OCI-LY7 (cell line): ENCODE measurements at regions not wholly inside any gene's neighbourhood (a gene's known extent, or its start where the extent isn't known, plus 50 kb on each side); places are given as distances from the start of the nearest gene placed in this dataset.

Source experiments
- EZH2phosphoT487 ChIP-seq: fragments of 200-600 bp; sonication (generic); IDR thresholded peaks from 2 replicates; pipeline ENCODE4 v1.6.1; 2018; ENCODE audit warnings: low read depth, borderline replicate concordance, mild to moderate bottlenecking, mixed run types, antibody characterized with exemption, low read length, moderate library complexity, mixed read lengths
- TF ChIP-seq, protein P1 (sequence below): fragments of 200-600 bp; sonication (generic); conservative IDR thresholded peaks from 2 replicates; pipeline ENCODE4 v1.5.1; 2014; ENCODE audit warnings: mild to moderate bottlenecking, antibody characterized with exemption, low read length, moderate library complexity, mixed read lengths

- TF ChIP-seq, protein P1, sequence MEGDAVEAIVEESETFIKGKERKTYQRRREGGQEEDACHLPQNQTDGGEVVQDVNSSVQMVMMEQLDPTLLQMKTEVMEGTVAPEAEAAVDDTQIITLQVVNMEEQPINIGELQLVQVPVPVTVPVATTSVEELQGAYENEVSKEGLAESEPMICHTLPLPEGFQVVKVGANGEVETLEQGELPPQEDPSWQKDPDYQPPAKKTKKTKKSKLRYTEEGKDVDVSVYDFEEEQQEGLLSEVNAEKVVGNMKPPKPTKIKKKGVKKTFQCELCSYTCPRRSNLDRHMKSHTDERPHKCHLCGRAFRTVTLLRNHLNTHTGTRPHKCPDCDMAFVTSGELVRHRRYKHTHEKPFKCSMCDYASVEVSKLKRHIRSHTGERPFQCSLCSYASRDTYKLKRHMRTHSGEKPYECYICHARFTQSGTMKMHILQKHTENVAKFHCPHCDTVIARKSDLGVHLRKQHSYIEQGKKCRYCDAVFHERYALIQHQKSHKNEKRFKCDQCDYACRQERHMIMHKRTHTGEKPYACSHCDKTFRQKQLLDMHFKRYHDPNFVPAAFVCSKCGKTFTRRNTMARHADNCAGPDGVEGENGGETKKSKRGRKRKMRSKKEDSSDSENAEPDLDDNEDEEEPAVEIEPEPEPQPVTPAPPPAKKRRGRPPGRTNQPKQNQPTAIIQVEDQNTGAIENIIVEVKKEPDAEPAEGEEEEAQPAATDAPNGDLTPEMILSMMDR, result no peak
- no peak for TF ChIP-seq EZH2phosphoT487
Measured at GRCh38 chr4:126691797-126692196, 941.0 kb upstream of the INTU start.
